ENCODE measurements at regions not wholly inside any gene's neighbourhood (a gene's known extent, or its start where the extent isn't known, plus 50 kb on each side); places are given as distances from the start of the nearest gene placed in this dataset.

- TF ChIP-seq FOSL1 (IDR thresholded peaks at IDR 0.05; ENCODE audit: insufficient read depth, low read depth, low read length) (no peak), USF2 (IDR thresholded peaks at IDR 0.05; ENCODE audit: low read length) (no peak), ZNF274 (IDR thresholded peaks at IDR 0.05; ENCODE audit: borderline replicate concordance, extremely low read depth, low read length) (no peak), RAD21 (IDR thresholded peaks at IDR 0.05 in 1 of 2, conservative IDR thresholded peaks at IDR 0.05 in 1 of 2; ENCODE audit: low read depth in 2 of 2, low read length in 2 of 2) (no peak), MAFK (IDR thresholded peaks at IDR 0.05; ENCODE audit: low read depth, low read length) (no peak), POU5F1 (IDR thresholded peaks at IDR 0.05; ENCODE audit: low read depth, low read length) (no peak)
Observed at GRCh38 chr20:40866056-40866455, 162.6 kb upstream of the TOP1 start (continued).
